ENCODE measurements at regions not wholly inside any gene's neighbourhood (a gene's known extent, or its start where the extent isn't known, plus 50 kb on each side); places are given as distances from the start of the nearest gene placed in this dataset.

- peaks cover 3% of the 10 kb centered on the region for H3K9me3 Mint-ChIP-seq
- no peak overlapping the region for H3K27ac Mint-ChIP-seq
- H3K4me3 Mint-ChIP-seq: no peak overlapping the region
- no peaks in the 10 kb centered on the region for H3K36me3 Mint-ChIP-seq (ENCODE audit: low read depth)
- no peak for ATAC-seq (ENCODE audit: low read depth)
- TF ChIP-seq, protein P1, sequence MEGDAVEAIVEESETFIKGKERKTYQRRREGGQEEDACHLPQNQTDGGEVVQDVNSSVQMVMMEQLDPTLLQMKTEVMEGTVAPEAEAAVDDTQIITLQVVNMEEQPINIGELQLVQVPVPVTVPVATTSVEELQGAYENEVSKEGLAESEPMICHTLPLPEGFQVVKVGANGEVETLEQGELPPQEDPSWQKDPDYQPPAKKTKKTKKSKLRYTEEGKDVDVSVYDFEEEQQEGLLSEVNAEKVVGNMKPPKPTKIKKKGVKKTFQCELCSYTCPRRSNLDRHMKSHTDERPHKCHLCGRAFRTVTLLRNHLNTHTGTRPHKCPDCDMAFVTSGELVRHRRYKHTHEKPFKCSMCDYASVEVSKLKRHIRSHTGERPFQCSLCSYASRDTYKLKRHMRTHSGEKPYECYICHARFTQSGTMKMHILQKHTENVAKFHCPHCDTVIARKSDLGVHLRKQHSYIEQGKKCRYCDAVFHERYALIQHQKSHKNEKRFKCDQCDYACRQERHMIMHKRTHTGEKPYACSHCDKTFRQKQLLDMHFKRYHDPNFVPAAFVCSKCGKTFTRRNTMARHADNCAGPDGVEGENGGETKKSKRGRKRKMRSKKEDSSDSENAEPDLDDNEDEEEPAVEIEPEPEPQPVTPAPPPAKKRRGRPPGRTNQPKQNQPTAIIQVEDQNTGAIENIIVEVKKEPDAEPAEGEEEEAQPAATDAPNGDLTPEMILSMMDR (IDR thresholded peaks at IDR 0.05): no peak
- POLR2A ChIA-PET: no interaction called here
- peaks cover 7% of the 10 kb centered on the region for H3K27me3 Mint-ChIP-seq
- CTCF ChIA-PET: no interaction called here
- intact Hi-C loops (cut with micrococcal nuclease): no loop called here
- no peak for DNase-seq
- H3K4me1 Mint-ChIP-seq: no peaks in the 10 kb centered on the region
These were observed 834.5 kb upstream of the ID2 start for GRCh38 chr2:7847321-7847720.

- Mint-ChIP-seq H3K27ac (no peak overlapping the region), H3K27me3 (peaks cover 16% of the 10 kb centered on the region), H3K36me3 (ENCODE audit: low read depth) (no peaks in the 10 kb centered on the region), H3K4me3 (no peak overlapping the region), H3K9me3 (no peaks in the 10 kb centered on the region), H3K4me1 (no peaks in the 10 kb centered on the region)
- no peak for DNase-seq
- POLR2A ChIA-PET: no interaction called here
- CTCF ChIA-PET: no interaction called here
- intact Hi-C loops (cut with micrococcal nuclease): no loop called here
- TF ChIP-seq, protein P1 (IDR thresholded peaks at IDR 0.05): no peak
- no peak for ATAC-seq (ENCODE audit: low read depth)
These were observed 832.8 kb upstream of the ID2 start for GRCh38 chr2:7849027-7849426.

GRCh38 chr2:7849531-7849930, 832.3 kb upstream of the ID2 start:
- TF ChIP-seq, protein P1 (IDR thresholded peaks at IDR 0.05): no peak
- H3K4me1 Mint-ChIP-seq: no peaks in the 10 kb centered on the region
- intact Hi-C loops (cut with micrococcal nuclease): no loop called here
- no peaks in the 10 kb centered on the region for H3K36me3 Mint-ChIP-seq (ENCODE audit: low read depth)
- no peak for ATAC-seq (ENCODE audit: low read depth)
- DNase-seq: no peak
- ChIA-PET CTCF (no interaction called here), POLR2A (no interaction called here)
- H3K27me3 Mint-ChIP-seq: peaks cover 12% of the 10 kb centered on the region
- no peaks in the 10 kb centered on the region for H3K9me3 Mint-ChIP-seq
- H3K27ac Mint-ChIP-seq: no peak overlapping the region
- no peak overlapping the region for H3K4me3 Mint-ChIP-seq

DNA sequence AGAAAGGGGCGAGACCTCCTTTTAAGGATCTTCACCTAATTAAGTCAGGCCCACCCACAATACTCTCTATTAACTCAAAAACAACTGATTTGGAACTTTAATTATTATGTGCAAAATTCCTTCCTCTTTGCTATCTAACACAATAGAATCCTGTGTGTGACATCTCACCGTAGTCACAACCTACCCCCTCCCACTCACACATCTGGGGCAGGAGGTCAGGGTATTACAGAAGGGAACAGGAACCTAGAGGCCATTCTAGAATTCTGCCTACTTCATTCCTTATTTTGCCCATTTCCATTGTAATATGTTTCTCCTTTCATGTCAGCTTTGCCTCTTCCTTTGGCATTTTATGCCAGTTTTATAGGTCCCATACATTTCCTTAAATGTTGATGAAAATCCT, 829.3 kb upstream of the ID2 start:
- no peaks in the 10 kb centered on the region for H3K4me1 Mint-ChIP-seq
- peaks cover 9% of the 10 kb centered on the region for H3K27me3 Mint-ChIP-seq
- no peak overlapping the region for H3K27ac Mint-ChIP-seq
- H3K4me3 Mint-ChIP-seq: no peak overlapping the region
- DNase-seq (no peak), ATAC-seq (ENCODE audit: low read depth) (no peak)
- intact Hi-C loops (cut with micrococcal nuclease): loop anchor here (10.0 kb wide), 1 partner anchor 832 kb away; the partner anchor contains the start of gene ID2
- TF ChIP-seq, protein P1 (IDR thresholded peaks at IDR 0.05): no peak
- ChIA-PET POLR2A (no interaction called here), CTCF (no interaction called here)
- H3K36me3 Mint-ChIP-seq (ENCODE audit: low read depth): no peaks in the 10 kb centered on the region
- H3K9me3 Mint-ChIP-seq: no peaks in the 10 kb centered on the region

- Mint-ChIP-seq H3K4me3 (no peak overlapping the region), H3K4me1 (no peaks in the 10 kb centered on the region), H3K36me3 (ENCODE audit: low read depth) (no peaks in the 10 kb centered on the region), H3K27ac (no peak overlapping the region), H3K9me3 (no peaks in the 10 kb centered on the region), H3K27me3 (peaks cover 7% of the 10 kb centered on the region)
- no peak for DNase-seq
- ChIA-PET CTCF (no interaction called here), POLR2A (no interaction called here)
- intact Hi-C loops (cut with micrococcal nuclease): loop anchor here (10.0 kb wide), 1 partner anchor 827 kb away; the partner anchor contains the start of gene ID2
- no peak for ATAC-seq (ENCODE audit: low read depth)
- TF ChIP-seq, protein P1 (IDR thresholded peaks at IDR 0.05): no peak
These were observed 824.0 kb upstream of the ID2 start for GRCh38 chr2:7857904-7858303.

All from activated B cell treated with CpG ODN at 0.5 μM for 24 hours (primary cell).